ENCODE measurements at regions not wholly inside any gene's neighbourhood (a gene's known extent, or its start where the extent isn't known, plus 50 kb on each side); places are given as distances from the start of the nearest gene placed in this dataset.

GRCh38 chr20:24832518-24832917 lies 116.6 kb upstream of the CST7 start:
- Histone ChIP-seq H4K91ac (ENCODE audit: insufficient read depth, low read depth, low read length) (no peak overlapping the region), H3K14ac (replicated peaks; ENCODE audit: low read depth, low read length) (no peak overlapping the region), H3K79me1 (ENCODE audit: low read depth in 1 of 2, low read length in 2 of 2) (no peaks in the 10 kb centered on the region), H3K4me2 (ENCODE audit: low read depth, low read length) (no peak overlapping the region), H4K8ac (ENCODE audit: low read depth in 2 of 2, low read length in 2 of 2) (no peak overlapping the region), H2AFZ (replicated peaks; ENCODE audit: low read length, poor library complexity) (no peak overlapping the region), H3K4ac (ENCODE audit: low read depth, low read length) (no peak overlapping the region), H2BK5ac (ENCODE audit: low read depth, low read length, poor library complexity, severe bottlenecking) (no peak overlapping the region), H2AK9ac (replicated peaks; ENCODE audit: low read depth, low read length, poor library complexity) (no peak overlapping the region), H3K4me1 (ENCODE audit: control insufficient read depth, insufficient read depth, low read length) (0 out of 2 replicates have a peak, but pooled peaks cover 1% of the 10 kb centered on the region), H4K20me1 (ENCODE audit: insufficient read depth, low read length) (no peaks in the 10 kb centered on the region), H3K4me3 (ENCODE audit: insufficient read depth, low read depth, low read length) (no peak overlapping the region), H2BK20ac (ENCODE audit: low read depth, low read length) (no peak overlapping the region), H3K9me3 (ENCODE audit: control insufficient read depth, insufficient read depth, low read length) (0 out of 2 replicates have a peak, but pooled peaks cover 2% of the 10 kb centered on the region), H3K27ac (ENCODE audit: insufficient read depth, low read length) (no peak overlapping the region), H3K9ac (ENCODE audit: low read depth, low read length) (no peak overlapping the region), H3K18ac (ENCODE audit: low read depth, low read length) (no peak overlapping the region), H2BK120ac (ENCODE audit: low read depth, low read length) (no peak overlapping the region), H3K23ac (ENCODE audit: low read depth, low read length) (no peak overlapping the region), H3K56ac (ENCODE audit: extremely low read depth, insufficient read depth, low read length) (no peak overlapping the region), H3K9me1 (ENCODE audit: insufficient read depth, low read length) (no peaks in the 10 kb centered on the region), H2BK15ac (ENCODE audit: low read depth, low read length) (no peak overlapping the region), H3K36me3 (ENCODE audit: control insufficient read depth, insufficient read depth, low read length) (no peaks in the 10 kb centered on the region), H4K5ac (ENCODE audit: low read depth, low read length) (no peak overlapping the region), H3K27me3 (ENCODE audit: control insufficient read depth, insufficient read depth, low read length) (peaks cover 2% of the 10 kb centered on the region), H2AK5ac (ENCODE audit: low read depth, low read length) (no peak overlapping the region)
- POLR2A ChIA-PET (ENCODE audit: unreplicated experiment): no interaction called here
- dilution Hi-C loops (cut with HindIII; ENCODE audit: low sequenced_read_pairs, unreplicated experiment): no loop called here
- ATAC-seq (ENCODE audit: low read depth): no peak
- DNase-seq: no peak
- intact Hi-C loops (cut with micrococcal nuclease): no loop called here
- CTCF ChIA-PET: no interaction called here
- in situ Hi-C loops (cut with MboI; ENCODE audit: low sequenced_read_pairs): no loop called here
- BruUV-seq (replicated peaks): no TSS peak
- TF ChIP-seq MXI1 (IDR thresholded peaks at IDR 0.05; ENCODE audit: borderline replicate concordance, low read depth, low read length) (no peak), POLR2A (IDR thresholded peaks at IDR 0.05; ENCODE audit: low read depth, low read length) (no peak), CEBPB (IDR thresholded peaks at IDR 0.05; ENCODE audit: low read depth, low read length) (no peak), NFE2L2 (IDR thresholded peaks at IDR 0.05; ENCODE audit: low read depth, low read length) (no peak), RAD21 (IDR thresholded peaks at IDR 0.05; ENCODE audit: low read length) (no peak), CTCF (conservative IDR thresholded peaks at IDR 0.05; ENCODE audit: low read depth, low read length) (no peak), USF2 (IDR thresholded peaks at IDR 0.05; ENCODE audit: low read depth, low read length) (no peak), FOS (IDR thresholded peaks at IDR 0.05; ENCODE audit: low read depth, low read length) (no peak), CHD1 (IDR thresholded peaks at IDR 0.05; ENCODE audit: low read depth, low read length) (no peak), MAZ (IDR thresholded peaks at IDR 0.05; ENCODE audit: borderline replicate concordance, low read depth, low read length) (no peak), ELK1 (IDR thresholded peaks at IDR 0.05; ENCODE audit: borderline replicate concordance, low read depth, low read length) (no peak), RFX5 (IDR thresholded peaks at IDR 0.05; ENCODE audit: low read depth, low read length) (no peak), SMC3 (IDR thresholded peaks at IDR 0.05; ENCODE audit: low read depth, low read length) (no peak), RCOR1 (IDR thresholded peaks at IDR 0.05; ENCODE audit: insufficient replicate concordance, low read length) (no peak)
- WGBS, 2 experiments (ENCODE audit: extremely low coverage in 2 of 2, insufficient read length in 1 of 2): no CpG with 5 or more reads among the region's 6 CpGs
